NCI-H524 treated with DMSO at 0.1 percent for 48 hours (cell line): ENCODE measurements at regions not wholly inside any gene's neighbourhood (a gene's known extent, or its start where the extent isn't known, plus 50 kb on each side); places are given as distances from the start of the nearest gene placed in this dataset.

Source experiments
- DNase-seq: peaks from one replicate; lab custom pipeline; 2025; lab: John Stamatoyannopoulos, UW

DNA sequence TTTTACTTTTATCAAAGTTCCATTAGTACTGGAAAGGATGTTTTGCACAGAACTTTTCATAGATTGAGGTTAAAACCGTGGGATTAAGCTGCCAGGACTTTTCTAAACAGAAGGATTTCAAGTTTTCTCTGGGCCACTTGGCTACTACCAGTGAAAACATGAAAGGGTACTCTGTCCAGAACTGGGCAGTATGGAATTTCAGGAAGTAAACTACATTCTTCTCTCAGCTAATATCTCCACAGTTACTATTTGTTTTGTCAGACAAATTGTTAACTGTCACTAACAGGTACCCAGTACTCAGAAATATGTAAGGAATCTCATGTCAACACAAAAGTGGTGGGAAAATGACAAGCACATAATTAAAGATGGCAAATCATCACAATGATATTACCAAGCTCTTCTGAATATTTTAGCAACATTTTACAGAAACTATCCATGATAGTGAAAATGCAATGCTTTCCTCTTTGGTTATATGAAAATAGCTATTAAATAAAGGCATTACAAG lies 454.4 kb downstream of the C4orf33 start:
- DNase-seq = no peak

DNA sequence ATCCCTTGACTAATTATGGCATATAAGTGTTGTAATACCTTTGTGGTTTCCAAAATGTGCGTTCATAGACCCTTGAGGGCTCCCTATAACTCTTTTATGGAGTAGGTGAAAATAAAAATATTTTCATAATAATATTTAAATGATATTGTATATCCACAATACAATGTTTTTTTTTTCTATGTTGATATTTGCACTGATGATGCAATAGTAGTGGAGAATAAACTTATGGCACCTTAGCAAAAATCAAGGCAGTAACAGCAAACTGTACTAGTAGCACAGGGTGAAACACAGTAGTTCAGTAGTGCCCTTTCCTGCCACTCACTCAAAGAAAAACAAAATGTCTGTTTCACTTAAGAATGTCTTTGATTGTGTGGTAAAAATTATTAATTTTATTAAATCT lies 465.3 kb downstream of the C4orf33 start:
- DNase-seq = no peak

DNA sequence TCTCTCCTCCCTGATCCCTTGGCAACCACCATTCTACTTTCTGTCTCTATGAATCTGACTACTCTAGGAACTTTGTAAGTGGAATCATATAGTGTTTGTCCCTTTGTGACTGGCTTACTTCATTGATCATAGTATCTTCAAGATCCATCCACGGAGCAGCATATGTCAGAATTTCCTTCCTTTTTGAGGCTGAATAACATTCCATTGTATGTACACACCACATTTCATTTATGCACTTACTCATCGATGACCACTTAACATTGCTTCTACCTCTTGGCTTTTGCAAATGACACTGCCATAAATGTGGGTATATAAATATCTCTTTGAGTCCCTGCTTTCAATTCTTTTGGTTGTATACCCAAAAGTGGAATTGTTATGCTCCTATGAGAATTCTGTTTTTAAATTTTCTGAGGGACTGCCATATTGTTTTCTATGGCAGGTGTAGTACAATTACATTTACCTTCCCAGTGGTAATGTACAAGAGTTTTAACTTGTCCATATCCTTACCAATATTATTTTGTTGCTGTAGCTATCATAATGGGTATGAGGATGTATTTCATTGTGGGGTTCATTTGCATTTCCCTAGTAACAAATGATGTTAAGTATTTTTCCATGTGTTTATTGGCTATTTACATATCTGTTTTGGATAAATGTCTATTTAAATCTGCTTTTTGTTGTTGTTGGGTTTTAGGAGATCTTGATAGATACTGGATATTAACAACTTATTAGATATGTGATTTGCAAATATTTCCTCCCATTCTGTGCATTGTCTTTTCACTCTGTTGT lies 466.1 kb downstream of the C4orf33 start:
- DNase-seq = no peak

DNA sequence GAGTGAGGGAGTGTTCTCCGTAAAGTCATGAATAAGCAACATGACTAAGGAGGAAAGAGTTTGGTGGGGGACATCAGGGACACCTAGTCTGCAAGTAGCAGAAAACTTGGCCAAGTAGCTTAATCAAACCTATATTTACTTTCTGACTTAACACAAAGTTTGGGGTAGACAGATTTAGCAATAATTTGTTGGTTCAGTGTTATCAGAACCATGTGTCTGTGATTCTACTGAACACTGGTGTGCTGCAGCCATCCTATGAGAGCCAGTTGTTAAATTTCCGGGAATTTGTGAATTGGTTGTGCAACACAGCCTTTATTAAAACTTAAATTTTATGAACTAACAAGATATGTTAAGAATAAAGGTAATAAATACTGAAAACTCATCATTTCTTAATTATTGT lies 469.3 kb downstream of the C4orf33 start:
- DNase-seq = no peak

DNA sequence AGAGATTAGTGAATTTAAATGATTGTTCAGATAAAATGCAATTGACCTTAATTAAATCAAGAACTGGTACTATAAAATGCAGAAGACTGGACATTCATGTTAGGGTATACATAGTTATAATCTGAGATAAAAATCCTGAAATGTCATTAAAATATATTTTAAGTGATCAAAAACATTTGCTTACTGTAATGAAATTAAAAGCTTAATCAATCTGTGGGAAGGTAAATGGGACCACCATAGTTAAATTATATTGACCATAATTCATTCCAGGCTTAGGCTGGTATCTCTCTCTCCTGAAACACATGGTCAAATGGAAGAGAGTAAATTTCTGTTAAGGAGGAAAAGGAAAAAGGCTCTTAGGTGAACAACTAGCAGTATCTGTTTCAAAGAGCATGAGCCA lies 474.4 kb downstream of the C4orf33 start:
- no peak for DNase-seq

DNA sequence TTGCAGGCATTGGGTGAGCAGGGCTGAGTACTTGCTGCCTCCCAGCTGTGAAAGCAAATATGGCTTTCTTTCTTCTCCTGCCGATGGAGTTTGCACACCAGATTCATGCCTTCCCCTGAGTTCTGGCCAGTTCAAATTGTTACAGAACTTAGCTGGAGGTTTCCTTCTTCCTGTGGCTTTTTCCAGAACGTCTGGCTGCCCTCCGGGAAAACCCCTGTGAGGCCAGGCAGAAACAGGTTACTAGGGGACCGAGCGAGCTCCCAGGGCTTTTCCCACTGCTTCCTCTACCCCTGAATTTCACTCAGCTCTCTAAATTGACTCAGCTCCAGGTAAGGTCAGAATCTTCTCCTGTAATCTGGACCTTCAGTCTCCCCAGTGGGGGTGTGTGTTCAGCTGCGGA lies 482.4 kb downstream of the C4orf33 start:
- no peak for DNase-seq

DNA sequence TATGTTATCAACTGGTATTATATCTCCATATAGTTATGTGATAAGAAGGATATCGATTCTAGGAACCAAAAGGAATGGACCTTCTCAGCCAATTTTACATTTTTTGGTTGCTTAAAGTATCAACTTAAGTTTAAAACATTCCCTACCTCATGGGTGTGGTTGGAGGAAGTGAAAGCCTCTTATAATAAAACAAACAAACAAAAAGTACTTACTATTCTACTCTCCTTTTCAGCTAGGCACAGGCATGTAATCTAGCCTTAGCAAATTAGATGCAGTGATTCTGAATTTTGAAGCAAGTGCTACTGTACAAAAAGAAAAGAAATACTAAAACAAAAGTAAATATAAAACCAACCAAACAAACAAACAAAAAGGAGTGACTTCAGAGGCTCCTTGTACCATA lies 485.4 kb downstream of the C4orf33 start:
- DNase-seq = no peak

DNA sequence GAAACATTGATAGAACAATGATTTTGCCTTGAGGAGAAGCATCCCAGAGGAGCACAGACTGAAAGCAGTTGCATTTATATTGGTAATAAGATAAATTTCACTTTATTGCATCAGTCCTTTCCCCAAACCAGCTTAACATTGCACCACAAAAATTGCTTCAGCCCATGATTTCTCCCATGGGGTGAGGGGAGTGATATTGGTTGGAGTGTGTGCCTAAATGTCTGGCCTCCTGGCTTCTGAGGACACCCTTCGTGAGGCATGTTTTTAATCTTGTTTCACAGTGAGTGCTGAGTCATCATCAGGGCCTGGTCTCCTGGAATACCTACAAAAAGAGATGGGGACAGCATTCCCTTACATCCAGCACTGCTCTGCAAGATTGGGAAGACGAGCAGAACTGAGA lies 487.9 kb downstream of the C4orf33 start:
- no peak for DNase-seq

DNA sequence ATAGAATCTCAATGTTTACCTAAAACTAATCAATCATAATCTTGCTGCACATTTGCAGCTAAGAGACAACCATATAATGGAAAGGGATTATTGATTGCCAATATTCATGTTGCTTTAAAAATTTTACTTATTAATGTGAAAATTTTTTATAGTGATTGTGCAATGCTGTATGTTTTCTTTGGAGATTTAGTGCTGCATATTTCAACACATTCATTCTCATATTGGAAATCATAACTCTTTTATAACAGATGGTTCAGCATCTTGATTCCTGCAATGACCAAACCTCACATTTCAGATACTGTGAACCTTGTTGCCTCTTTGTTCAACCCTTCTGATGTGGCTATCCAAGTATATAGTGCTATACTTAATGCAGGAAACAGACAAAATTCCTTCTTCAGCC lies 502.6 kb downstream of the C4orf33 start:
- DNase-seq = no peak

DNA sequence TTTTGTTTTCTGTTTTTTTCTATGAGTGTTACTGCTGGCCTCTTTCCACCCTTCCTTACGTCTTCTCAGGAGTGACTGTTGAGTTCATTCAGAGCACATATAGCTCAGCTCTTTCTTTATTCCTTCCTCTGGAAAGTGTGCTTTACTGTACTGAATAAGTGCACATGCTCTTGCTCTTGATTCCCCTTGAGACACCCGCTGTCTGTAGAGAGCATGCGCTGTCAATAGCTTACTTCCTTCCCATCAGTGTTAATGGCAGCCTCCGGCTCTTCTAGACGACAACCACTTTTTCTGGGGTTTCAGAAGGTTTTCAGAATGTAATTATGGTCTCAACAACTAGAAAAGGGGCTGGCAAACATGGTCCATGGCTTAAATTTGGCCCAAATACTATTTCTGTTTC lies 504.9 kb downstream of the C4orf33 start:
- no peak for DNase-seq

DNA sequence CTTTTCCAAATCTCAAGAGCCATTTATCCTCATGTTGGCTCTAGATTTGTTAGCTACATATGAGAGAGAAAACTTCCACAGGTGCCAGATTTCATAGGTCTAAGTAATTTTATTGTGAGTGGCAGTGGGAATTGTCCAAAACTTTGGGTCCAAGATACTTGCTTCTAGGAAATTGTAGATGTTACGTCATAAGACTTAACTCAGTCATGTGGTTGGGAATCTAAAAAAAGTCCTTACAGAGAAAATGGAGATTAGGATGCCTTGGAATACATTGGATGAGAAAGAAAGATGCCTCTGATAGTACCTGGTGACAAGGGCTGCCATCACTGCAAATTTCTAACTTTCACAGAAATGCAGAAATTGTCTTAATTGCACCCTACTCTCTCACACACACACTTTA lies 506.5 kb downstream of the C4orf33 start:
- no peak for DNase-seq

DNA sequence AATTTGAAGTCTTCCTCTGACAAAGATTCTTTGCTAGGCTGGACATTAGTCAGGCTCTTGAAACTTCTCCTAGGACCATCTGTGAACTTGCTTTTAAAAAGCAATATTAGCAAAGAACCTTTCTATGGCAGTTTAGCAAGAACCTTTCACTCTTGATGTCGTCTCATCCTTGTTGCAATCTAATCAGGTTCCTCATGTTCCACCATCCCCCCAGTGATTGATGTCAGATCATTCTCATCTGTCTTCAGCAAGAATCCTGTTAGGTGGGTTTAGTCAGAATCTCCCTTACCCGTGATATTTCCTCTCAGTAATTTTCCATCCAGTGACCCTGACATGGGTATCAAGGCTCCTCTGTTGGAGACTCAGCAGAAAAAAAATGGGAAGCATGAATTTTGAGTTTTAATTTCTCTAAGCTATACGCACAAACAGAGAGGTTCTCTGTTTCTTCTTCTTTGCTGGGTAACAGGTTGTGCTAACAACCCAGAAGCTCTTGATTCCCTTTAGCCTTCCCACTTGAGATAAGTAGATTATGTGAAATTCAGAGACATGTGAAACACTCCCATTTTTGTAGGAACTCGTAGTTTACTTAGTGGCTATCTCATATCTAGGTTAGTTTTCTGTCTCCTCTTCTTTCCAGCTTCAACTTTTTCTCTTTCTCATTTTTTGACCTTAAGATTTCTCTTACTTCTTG lies 507.4 kb downstream of the C4orf33 start:
- peak; percentile 17 for DNase-seq

DNA sequence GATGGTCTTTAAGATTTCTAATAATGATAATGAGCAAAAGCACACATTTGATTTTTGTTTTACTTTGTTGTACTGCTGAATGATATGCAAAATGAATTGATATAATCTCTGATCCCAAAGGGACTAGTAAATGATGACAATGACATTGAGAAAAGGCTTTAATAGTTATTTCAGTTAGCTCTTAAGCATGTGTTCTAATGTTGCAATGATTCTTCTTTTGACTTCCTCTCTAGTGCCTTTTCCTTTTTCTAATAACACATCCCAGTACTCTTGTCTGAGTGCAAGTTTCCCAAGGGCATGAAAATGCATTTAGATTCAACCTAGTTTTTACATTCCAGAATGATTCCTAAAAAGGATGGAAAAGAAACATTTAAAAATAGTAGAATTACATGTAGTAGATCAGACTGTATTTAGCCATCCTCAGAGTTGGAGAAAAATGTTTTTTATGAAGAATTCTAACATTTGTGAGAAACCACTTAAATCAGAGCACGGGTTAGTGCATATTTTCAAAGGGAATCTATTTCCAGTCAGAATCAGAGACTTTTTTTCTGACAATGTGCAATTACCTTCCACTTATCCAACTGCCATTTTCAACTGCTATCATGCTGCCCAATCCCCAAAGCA lies 508.8 kb downstream of the C4orf33 start:
- DNase-seq = no peak

DNA sequence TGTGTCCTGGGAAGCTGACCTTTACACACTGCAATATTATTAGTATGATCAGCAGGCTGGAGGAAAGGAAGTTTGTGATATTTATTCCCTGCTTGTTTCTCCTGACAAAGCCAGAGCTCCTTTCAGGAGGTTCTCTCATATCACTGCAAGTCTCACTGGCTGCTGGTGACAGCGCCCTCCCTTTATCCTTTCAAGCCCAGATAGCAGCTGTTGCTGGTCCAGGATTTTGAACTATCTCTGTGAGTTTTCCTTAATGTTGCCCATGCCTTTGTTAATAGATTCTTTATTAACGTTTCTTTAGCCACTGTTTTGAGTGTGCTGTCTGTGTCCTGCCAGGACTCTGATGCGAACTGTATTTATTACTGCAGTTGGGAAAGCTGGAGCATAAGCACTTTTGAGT lies 518.7 kb downstream of the C4orf33 start:
- DNase-seq = no peak

DNA sequence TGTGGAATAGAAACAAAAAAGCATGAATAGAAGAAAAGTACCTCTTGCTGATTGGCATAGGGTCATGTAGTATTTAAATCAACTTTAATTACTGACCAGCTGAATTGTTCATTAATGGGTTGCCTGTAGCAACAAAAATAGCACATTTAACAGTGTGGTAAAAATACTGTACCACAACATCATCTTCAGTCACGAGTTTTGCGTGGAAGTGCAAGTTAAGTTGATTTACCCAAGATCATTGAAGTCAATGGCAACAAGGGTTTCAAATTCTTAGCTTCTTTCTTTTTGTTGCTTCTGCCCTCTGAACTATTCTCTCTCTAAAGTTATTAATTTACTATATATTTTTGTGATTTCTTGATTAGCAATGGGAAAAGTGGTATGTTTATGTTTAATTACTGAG lies 526.6 kb downstream of the C4orf33 start:
- no peak for DNase-seq

DNA sequence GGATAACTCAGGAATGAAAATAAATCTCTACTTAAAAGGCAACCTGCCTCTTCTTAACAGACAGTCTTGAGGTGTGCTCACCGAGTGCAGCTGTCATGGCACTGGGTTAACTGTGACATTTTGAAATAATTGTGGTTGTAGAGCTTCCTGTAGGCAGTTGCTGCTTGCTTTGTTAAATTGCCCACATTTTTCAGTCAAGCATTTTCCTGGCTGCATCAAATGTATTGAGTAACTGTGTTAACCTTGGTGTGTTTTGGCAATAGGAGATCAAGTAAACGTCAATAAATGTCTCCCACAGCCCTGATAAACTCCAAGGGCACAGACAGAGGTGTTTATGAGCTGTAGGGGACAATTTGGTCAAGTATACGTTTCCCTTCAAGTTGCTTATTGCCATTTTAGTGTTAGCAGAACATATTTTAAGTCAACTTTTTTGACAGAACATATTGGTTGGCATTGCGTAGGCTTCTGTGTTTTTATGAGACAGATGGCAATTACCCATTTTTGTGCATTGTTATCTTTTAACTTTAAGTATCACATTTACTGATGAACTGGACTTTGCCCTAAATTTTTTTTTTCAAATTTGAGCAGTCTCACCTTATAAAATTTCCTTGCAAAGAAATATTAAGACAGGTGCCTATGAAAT lies 527.4 kb downstream of the C4orf33 start:
- no peak for DNase-seq

DNA sequence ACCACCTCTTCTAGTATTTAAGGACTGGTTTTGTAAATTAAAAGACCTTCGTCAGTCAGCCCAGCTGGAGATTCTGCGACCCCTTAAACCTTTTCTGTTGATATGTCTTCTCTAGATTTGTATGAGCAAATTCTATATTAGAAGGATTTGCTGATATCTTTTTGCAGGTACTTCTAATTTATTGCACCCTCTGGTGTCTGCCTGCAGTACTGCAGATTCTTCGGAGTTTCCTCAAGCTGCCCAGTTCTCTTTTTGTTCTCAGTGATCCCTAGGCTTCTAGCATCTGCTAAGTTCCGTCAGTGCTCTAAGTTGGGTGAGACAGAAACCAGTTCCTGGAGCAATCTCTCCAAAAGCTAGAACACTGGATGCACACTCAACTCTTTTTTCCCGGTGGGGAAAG lies 545.2 kb downstream of the C4orf33 start:
- no peak for DNase-seq

DNA sequence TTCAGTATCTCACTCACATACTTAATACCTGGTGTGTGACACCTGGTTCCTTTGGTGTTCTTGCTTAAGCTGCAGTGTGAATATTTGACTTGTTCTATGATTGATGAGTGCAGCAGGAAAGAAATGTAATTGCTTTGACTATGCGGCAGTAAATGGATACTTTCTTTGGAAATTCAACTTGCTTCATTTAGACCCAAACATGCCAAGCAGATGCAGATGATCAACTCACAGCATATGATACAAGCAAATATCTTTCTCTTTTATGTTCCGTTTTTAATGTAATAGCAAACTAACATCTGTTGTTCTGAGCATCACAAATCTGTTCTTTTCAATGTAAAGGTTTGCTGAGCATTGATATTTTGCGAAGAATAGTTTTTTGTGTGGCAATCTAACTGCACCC lies 549.5 kb downstream of the C4orf33 start:
- DNase-seq = no peak

DNA sequence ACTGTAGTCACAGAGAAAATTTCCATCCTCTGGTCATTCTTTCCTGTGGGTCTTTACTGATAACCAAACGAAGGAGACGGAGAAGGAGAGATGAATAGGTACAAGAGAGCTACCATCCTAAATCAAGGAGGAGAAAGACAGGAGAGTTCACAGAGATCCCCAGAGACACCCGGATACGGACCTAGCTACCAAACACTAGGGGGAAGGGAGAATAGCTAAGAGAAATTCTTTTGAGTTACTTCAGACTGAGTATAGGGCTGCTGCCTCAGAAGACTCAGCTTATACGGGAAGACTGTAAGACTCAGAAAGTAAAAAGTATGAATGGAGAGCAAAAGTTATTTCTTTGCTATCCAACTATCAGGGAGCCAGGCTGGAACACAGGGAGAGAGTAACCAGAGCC lies 572.1 kb downstream of the C4orf33 start:
- no peak for DNase-seq

DNA sequence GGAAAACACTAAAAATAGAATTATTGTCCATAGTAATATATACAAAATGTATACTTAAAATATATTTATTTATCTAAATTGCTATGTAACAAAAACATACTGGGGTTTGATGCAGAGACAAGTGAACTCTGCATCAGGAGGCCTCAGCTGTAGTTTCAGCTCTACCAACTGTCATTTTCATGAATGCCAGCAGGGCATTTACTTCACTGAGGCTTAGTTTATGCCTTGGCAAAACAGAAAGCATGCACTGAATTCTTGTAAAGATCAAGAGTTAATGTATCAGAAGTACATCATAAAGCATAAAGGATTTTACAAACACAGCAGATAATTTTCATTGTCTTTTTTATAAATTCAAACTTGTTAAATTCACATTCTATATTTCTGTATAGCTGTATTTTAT lies 577.0 kb downstream of the C4orf33 start:
- DNase-seq = no peak

DNA sequence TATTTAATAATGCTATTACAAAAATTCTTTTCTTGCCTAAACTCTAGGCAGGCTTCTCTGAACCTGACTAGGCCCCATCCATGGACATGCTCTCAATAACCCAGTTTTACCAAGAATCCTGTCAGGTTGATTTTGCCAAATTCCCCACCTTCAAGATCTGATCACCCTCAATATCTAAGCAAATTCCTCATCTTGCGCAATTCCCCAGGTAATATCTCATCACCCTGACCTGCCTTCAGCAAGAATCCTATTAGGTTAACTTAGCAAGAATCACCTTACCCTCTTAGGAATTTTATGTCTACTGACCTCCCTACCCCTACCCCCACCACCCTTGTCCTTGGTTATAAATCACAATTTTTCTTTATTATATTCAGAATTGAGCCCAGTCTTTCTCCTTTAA lies 579.1 kb downstream of the C4orf33 start:
- DNase-seq = no peak

DNA sequence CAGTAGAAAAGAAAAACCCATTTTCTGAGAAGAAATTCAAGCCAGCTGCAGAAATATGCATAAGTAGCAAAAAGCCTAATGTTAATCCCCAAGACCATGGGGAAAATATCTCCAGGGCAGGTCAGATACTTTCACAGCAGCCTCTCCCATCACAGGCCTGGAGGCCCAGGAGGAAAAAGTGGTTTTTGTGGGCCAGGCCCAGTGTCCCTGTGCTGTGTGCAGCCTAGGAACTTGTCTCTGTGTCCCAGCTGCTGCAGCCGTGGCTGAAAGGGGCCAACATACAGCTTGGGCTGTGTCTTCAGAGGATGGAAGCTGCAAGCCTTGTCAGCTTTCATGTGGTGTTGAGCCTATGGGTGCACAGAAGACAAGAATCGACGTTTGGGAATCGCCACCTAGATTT lies 581.0 kb downstream of the C4orf33 start:
- DNase-seq = no peak

DNA sequence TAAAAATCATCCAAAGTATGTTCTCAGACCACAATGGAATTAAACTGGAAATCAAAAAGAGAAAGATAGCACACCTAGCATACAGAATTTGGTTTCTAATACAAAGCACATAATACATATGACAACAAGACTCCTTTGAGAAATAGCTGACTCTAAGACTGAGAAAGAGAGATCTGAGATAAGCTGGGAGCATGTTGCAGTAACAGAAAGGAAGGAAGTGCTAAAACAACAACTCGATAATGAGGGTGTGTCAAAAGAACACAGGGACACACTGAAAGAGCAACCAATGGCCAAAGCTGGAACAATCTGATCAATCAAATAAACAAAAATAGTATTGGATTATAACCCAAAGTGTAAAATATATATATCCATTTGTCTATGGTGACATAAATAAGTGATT lies 586.6 kb downstream of the C4orf33 start:
- DNase-seq = no peak
